GM19023 (cell line): ENCODE measurements at regions not wholly inside any gene's neighbourhood (a gene's known extent, or its start where the extent isn't known, plus 50 kb on each side); places are given as distances from the start of the nearest gene placed in this dataset.
"Not testable (repeated sequence)": the region's sequence is repeated elsewhere in the genome, so short reads cannot be mapped to it uniquely, and the experiment has no call there.

ENCODE experiments used
- ATAC-seq: cut with Tn5 transposase; IDR thresholded peaks from one replicate; pipeline ENCODE4 v1.9.1; 2021; ENCODE audit warnings: mild to moderate bottlenecking, moderate library complexity; ENCODE audit not compliant: unreplicated experiment

GRCh38 chr16:52113533-52114183 is 433.3 kb downstream of the TOX3 start:
- no peak for ATAC-seq

- ATAC-seq, result not testable (repeated sequence)
Measured at GRCh38 chr16:52104993-52105392, 441.9 kb downstream of the TOX3 start.

GRCh38 chr16:52103791-52104190 is 443.2 kb downstream of the TOX3 start:
- ATAC-seq, result no peak

GRCh38 chr16:52101246-52101645 is 445.7 kb downstream of the TOX3 start:
- ATAC-seq, result no peak

- ATAC-seq, result no peak
Measured at GRCh38 chr16:52099382-52099781, 447.6 kb downstream of the TOX3 start.

- no peak for ATAC-seq
Measured at GRCh38 chr16:52095471-52095870, 451.5 kb downstream of the TOX3 start.

- no peak for ATAC-seq
Measured at GRCh38 chr16:52092126-52092525, 454.8 kb downstream of the TOX3 start.

- no peak for ATAC-seq
Measured at GRCh38 chr16:52090080-52090479, 456.9 kb downstream of the TOX3 start.

GRCh38 chr16:52089476-52089875 is 457.5 kb downstream of the TOX3 start:
- ATAC-seq, result no peak

GRCh38 chr16:52086901-52087300 is 460.0 kb downstream of the TOX3 start:
- no peak for ATAC-seq

GRCh38 chr16:52078716-52079655 is 468.0 kb downstream of the TOX3 start:
- ATAC-seq, result no peak

GRCh38 chr16:52077607-52078006 is 469.3 kb downstream of the TOX3 start:
- ATAC-seq, result no peak

- no peak for ATAC-seq
Measured at GRCh38 chr16:52076801-52077201, 470.1 kb downstream of the TOX3 start.

GRCh38 chr16:52076332-52076731 is 470.6 kb downstream of the TOX3 start:
- ATAC-seq, result no peak

- ATAC-seq, result no peak
Measured at GRCh38 chr16:52074133-52074532, 472.8 kb downstream of the TOX3 start.

- no peak for ATAC-seq
Measured at GRCh38 chr16:52073024-52073423, 473.9 kb downstream of the TOX3 start.

GRCh38 chr16:52071101-52071500 is 475.8 kb downstream of the TOX3 start:
- no peak for ATAC-seq

GRCh38 chr16:52070341-52071057 is 476.4 kb downstream of the TOX3 start:
- no peak for ATAC-seq

- ATAC-seq, result no peak
Measured at GRCh38 chr16:52069866-52070265, 477.1 kb downstream of the TOX3 start.

- ATAC-seq, result no peak
Measured at GRCh38 chr16:52068447-52069074, 478.4 kb downstream of the TOX3 start.

GRCh38 chr16:52066962-52067361 is 480.0 kb downstream of the TOX3 start:
- no peak for ATAC-seq
